CD14-positive monocyte (primary cell): ENCODE measurements at regions not wholly inside any gene's neighbourhood (a gene's known extent, or its start where the extent isn't known, plus 50 kb on each side); places are given as distances from the start of the nearest gene placed in this dataset.
"Not testable (repeated sequence)": the region's sequence is repeated elsewhere in the genome, so short reads cannot be mapped to it uniquely, and the experiment has no call there.

Experiments used
- DNase-seq, 3 donors: peaks; one replicate each; pipeline ENCODE4 v3.0.0-alpha.2; 2011 to 2022
- H2AFZ ChIP-seq: 2 replicates; pipeline ENCODE4 v1.6.0; 2012; ENCODE audit warnings: mild to moderate bottlenecking, low read depth, low read length, inconsistent platforms; ENCODE audit not compliant: insufficient read depth, poor library complexity, severe bottlenecking
- H3K27ac ChIP-seq, 2 donors: 1 replicate in 1 of 2; 2 replicates in 1 of 2; pipeline ENCODE4 v1.5.1; 2012 to 2013; ENCODE audit warnings: low read length in 2 of 2, control low read depth in 1 of 2, inconsistent platforms in 1 of 2, low read depth in 1 of 2, mild to moderate bottlenecking in 1 of 2
- H3K27me3 ChIP-seq, 2 donors: one replicate each; pipeline versions ENCODE4 v1.6.0 to v1.6.1; 2011 to 2013; ENCODE audit warnings: low read length in 2 of 2; ENCODE audit not compliant: control insufficient read depth in 2 of 2, insufficient read depth in 2 of 2
- H3K36me3 ChIP-seq, 2 donors: replicated peaks in 1 of 2; 1 replicate in 1 of 2; 2 replicates in 1 of 2; pipeline versions ENCODE4 v1.5.1 to v1.6.1; 2012 to 2013; ENCODE audit warnings: low read length in 2 of 2, control low read depth in 1 of 2, inconsistent platforms in 1 of 2, mild to moderate bottlenecking in 1 of 2; ENCODE audit not compliant: insufficient read depth in 2 of 2, control insufficient read depth in 1 of 2
- H3K4me1 ChIP-seq, 2 donors: 1 replicate in 1 of 2; 2 replicates in 1 of 2; pipeline versions ENCODE4 v1.5.1 to v1.6.1; 2012 to 2013; ENCODE audit warnings: low read length in 2 of 2, control low read depth in 1 of 2, inconsistent platforms in 1 of 2, mild to moderate bottlenecking in 1 of 2, moderate library complexity in 1 of 2; ENCODE audit not compliant: insufficient read depth in 2 of 2, control insufficient read depth in 1 of 2
- H3K4me2 ChIP-seq: replicated peaks from 2 replicates; pipeline ENCODE3; 2012; ENCODE audit warnings: low read length, moderate library complexity, mild to moderate bottlenecking; ENCODE audit not compliant: poor library complexity, severe bottlenecking; ENCODE audit errors: extremely low read depth
- H3K4me3 ChIP-seq, 3 experiments: fragments of 200-600 bp in 1 of 3; sonication (generic) in 1 of 3; replicated peaks in 1 of 3; 1 replicate in 2 of 3; 2 replicates in 1 of 3; pipeline ENCODE4 v1.5.1; 2011 to 2013; ENCODE audit warnings: low read length in 3 of 3, mild to moderate bottlenecking in 3 of 3, control low read depth in 2 of 3, low read depth in 2 of 3, inconsistent platforms in 1 of 3, moderate library complexity in 1 of 3
- H3K79me2 ChIP-seq: 2 replicates; pipeline ENCODE4 v1.6.0; 2012; ENCODE audit warnings: mild to moderate bottlenecking, control low read depth, inconsistent platforms, low read length, moderate library complexity; ENCODE audit not compliant: insufficient read depth
- H3K9ac ChIP-seq: 2 replicates; pipeline ENCODE4 v1.6.0; 2017; ENCODE audit warnings: low read length, mild to moderate bottlenecking; ENCODE audit not compliant: insufficient read depth, poor library complexity, severe bottlenecking
- H3K9me3 ChIP-seq, 2 donors: replicated peaks in 1 of 2; 1 replicate in 1 of 2; 2 replicates in 1 of 2; pipeline versions ENCODE4 v1.5.1 to v1.6.1; 2012 to 2013; ENCODE audit warnings: low read length in 2 of 2, control low read depth in 1 of 2; ENCODE audit not compliant: control insufficient read depth in 1 of 2, insufficient read depth in 1 of 2
- H4K20me1 ChIP-seq: 2 replicates; pipeline ENCODE4 v1.6.0; 2012; ENCODE audit warnings: mild to moderate bottlenecking, low read length, control low read depth, moderate library complexity; ENCODE audit not compliant: insufficient read depth
- H3K27ac Mint-ChIP-seq, 7 donors: one replicate each; pipeline ENCODE4 v1.8.0; 2020; ENCODE audit warnings: mild to moderate bottlenecking in 7 of 7, mixed read lengths in 7 of 7, moderate library complexity in 6 of 7, inconsistent platforms in 2 of 7
- H3K27me3 Mint-ChIP-seq, 3 donors: one replicate each; pipeline ENCODE4 v1.8.0; 2021 to 2022; ENCODE audit warnings: low read depth in 3 of 3, mild to moderate bottlenecking in 3 of 3, mixed read lengths in 3 of 3, moderate library complexity in 3 of 3, inconsistent platforms in 1 of 3
- H3K36me3 Mint-ChIP-seq, 2 donors: one replicate each; pipeline ENCODE4 v1.8.0; 2020; ENCODE audit warnings: mixed read lengths in 2 of 2, inconsistent platforms in 1 of 2, mild to moderate bottlenecking in 1 of 2
- H3K4me1 Mint-ChIP-seq: one replicate; pipeline ENCODE4 v1.8.0; 2020; ENCODE audit warnings: mild to moderate bottlenecking, mixed read lengths
- H3K4me3 Mint-ChIP-seq, 2 donors: one replicate each; pipeline ENCODE4 v1.8.0; 2020; ENCODE audit warnings: mild to moderate bottlenecking in 2 of 2, mixed read lengths in 2 of 2, moderate library complexity in 1 of 2
- H3K9me3 Mint-ChIP-seq, 7 donors: one replicate each; pipeline ENCODE4 v1.8.0; 2020 to 2022; ENCODE audit warnings: mixed read lengths in 7 of 7, mild to moderate bottlenecking in 6 of 7, moderate library complexity in 6 of 7, inconsistent platforms in 2 of 7
- CTCF ChIP-seq: fragments of 200-600 bp; IDR thresholded peaks from one replicate; pipeline ENCODE4 v1.8.0; 2022; ENCODE audit warnings: antibody characterized with exemption, mild to moderate bottlenecking
- WGBS: methylation state at CpG from one replicate; pipeline ENCODE4 v1.1.5; 2013; ENCODE audit warnings: missing lambda C conversion rate; ENCODE audit not compliant: insufficient coverage; 5-methylcytosine and 5-hydroxymethylcytosine counted together
- intact Hi-C, 2 donors: fragments of 100-400 bp; cut with micrococcal nuclease; formaldehyde crosslinking; loops; one replicate each; pipeline versions ENCODE4 v1.15.0 to v1.15.1; 2023

DNA sequence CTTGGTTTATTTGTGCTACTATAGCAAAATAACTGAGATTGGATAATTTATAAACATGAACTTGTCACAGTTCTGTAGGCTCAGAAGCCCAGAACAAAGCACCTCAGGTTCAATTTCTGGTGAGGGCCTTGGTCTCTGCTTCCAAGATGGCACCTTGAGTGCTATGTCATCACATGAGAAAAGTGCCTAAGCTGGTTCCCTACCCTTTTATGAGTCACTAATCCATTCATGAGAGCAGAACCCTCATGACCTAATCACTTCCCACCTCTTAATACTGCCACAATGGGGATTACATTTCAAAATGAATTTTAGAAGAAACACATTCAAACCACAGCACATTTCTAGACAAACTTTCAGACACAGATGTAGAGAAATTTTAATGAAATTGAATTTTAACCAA lies 98.2 kb upstream of the PRSS3 start:
- H3K27me3 ChIP-seq = no peaks in the 10 kb centered on the region
- Mint-ChIP-seq H3K9me3 (peaks cover 0 to 1% (median 0%) of the 10 kb centered on the region in 7 donors), H3K36me3 (no peaks in the 10 kb centered on the region), H3K4me3 (no peak overlapping the region), H3K4me1 (no peaks in the 10 kb centered on the region), H3K27ac (no peak overlapping the region), H3K27me3 (peaks cover 0 to 3% (median 2%) of the 10 kb centered on the region in 3 donors)
- H4K20me1 ChIP-seq = no peaks in the 10 kb centered on the region
- H2AFZ ChIP-seq = no peak overlapping the region
- TF ChIP-seq CTCF = no peak
- peak in 1 of 3 donors; percentile 10 for DNase-seq
- no peaks in the 10 kb centered on the region for H3K4me1 ChIP-seq
- no peaks in the 10 kb centered on the region for H3K79me2 ChIP-seq
- intact Hi-C loops = no loop called here
- H3K27ac ChIP-seq = no peak overlapping the region
- H3K4me3 ChIP-seq = no peak overlapping the region
- no peaks in the 10 kb centered on the region for H3K9me3 ChIP-seq
- H3K9ac ChIP-seq = no peak overlapping the region
- no peak overlapping the region for H3K4me2 ChIP-seq
- no peaks in the 10 kb centered on the region for H3K36me3 ChIP-seq

DNA sequence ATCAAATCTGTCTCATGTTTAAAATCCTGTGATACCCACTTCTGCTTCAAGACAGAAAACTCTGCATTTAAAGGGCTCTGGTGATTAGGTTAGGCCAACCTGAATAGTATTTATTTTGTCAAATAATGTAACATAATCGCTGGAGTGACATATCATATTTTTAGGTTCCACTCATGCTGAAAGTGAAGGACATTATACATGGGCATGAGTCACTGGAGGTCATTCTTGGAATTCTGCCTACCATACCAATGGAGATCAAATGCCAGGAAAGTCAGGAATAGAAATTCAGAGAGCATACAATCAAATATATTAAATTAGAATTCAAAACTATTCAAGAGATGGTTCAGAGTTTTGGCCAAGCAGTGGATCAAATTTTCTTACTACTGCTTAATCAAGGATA lies 97.1 kb upstream of the PRSS3 start:
- H3K4me2 ChIP-seq = no peak overlapping the region
- H3K4me1 ChIP-seq = no peaks in the 10 kb centered on the region
- H3K27me3 ChIP-seq = no peaks in the 10 kb centered on the region
- peaks cover under 1% of the 10 kb centered on the region for H3K4me1 Mint-ChIP-seq
- no peaks in the 10 kb centered on the region for H3K36me3 ChIP-seq
- peaks cover 0 to 1% (median 0%) of the 10 kb centered on the region in 7 donors for H3K9me3 Mint-ChIP-seq
- no peak for TF ChIP-seq CTCF
- H3K27ac Mint-ChIP-seq = no peak overlapping the region
- no CpG with 5 or more reads among the region's 1 CpG for WGBS
- H4K20me1 ChIP-seq = no peaks in the 10 kb centered on the region
- no peaks in the 10 kb centered on the region for H3K36me3 Mint-ChIP-seq
- H2AFZ ChIP-seq = no peak overlapping the region
- no peak overlapping the region for H3K9ac ChIP-seq
- H3K27ac ChIP-seq = no peak overlapping the region
- H3K79me2 ChIP-seq = no peaks in the 10 kb centered on the region
- no peak overlapping the region for H3K4me3 ChIP-seq
- H3K27me3 Mint-ChIP-seq = peaks cover 0 to 3% (median 2%) of the 10 kb centered on the region in 3 donors
- DNase-seq = no peak
- intact Hi-C loops = no loop called here
- no peak overlapping the region for H3K4me3 Mint-ChIP-seq
- no peaks in the 10 kb centered on the region for H3K9me3 ChIP-seq

- not testable (repeated sequence) for H3K4me2 ChIP-seq, H3K27ac Mint-ChIP-seq
Measured at GRCh38 chr9:33700940-33701339, 94.4 kb upstream of the PRSS3 start.

More at GRCh38 chr9:33700940-33701339, 94.4 kb upstream of the PRSS3 start:
- H3K9ac ChIP-seq, H3K9me3 Mint-ChIP-seq, H2AFZ ChIP-seq, intact Hi-C loops, H4K20me1 ChIP-seq, H3K9me3 ChIP-seq, DNase-seq, H3K36me3 ChIP-seq, H3K36me3 Mint-ChIP-seq, H3K27ac ChIP-seq, H3K27me3 Mint-ChIP-seq, H3K4me3 ChIP-seq, H3K4me1 ChIP-seq, H3K4me3 Mint-ChIP-seq, H3K27me3 ChIP-seq, H3K4me1 Mint-ChIP-seq, H3K79me2 ChIP-seq: not testable (repeated sequence)
- 80% methylated on average over 1 of the region's 2 CpGs for WGBS
